IMR-90 (cell line): ENCODE measurements at regions not wholly inside any gene's neighbourhood (a gene's known extent, or its start where the extent isn't known, plus 50 kb on each side); places are given as distances from the start of the nearest gene placed in this dataset.

Experiments
- POLR2A ChIP-seq: IDR thresholded peaks from 2 replicates; pipeline ENCODE4 v1.6.1; 2012; ENCODE audit warnings: mild to moderate bottlenecking, low read depth, low read length
- TF ChIP-seq, protein P1 (sequence below): conservative IDR thresholded peaks from 2 replicates; pipeline ENCODE4 v1.5.1; 2012; ENCODE audit warnings: mild to moderate bottlenecking, low read depth, low read length, improper control_type of control experiment

DNA sequence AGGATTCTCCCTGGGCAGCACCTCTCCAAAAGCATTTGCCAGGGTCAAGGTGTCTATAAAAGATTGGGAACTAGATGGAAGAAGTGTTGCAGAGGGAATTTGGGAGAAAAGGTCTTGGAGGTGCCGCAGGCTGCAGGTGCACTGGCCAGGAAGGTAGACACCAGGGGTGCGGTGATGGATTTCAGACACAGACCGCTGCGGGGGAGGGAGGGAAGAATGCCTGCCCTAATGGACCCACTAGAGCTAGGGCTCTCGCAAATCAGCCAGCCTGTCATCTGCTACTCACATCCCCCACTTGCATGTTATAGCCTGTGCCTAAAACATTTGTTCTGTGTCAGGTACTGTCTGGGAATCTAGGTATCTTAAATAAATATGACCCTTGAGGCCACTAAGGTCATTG is 193.6 kb upstream of the SLC24A3 start:
- TF ChIP-seq, protein P1, sequence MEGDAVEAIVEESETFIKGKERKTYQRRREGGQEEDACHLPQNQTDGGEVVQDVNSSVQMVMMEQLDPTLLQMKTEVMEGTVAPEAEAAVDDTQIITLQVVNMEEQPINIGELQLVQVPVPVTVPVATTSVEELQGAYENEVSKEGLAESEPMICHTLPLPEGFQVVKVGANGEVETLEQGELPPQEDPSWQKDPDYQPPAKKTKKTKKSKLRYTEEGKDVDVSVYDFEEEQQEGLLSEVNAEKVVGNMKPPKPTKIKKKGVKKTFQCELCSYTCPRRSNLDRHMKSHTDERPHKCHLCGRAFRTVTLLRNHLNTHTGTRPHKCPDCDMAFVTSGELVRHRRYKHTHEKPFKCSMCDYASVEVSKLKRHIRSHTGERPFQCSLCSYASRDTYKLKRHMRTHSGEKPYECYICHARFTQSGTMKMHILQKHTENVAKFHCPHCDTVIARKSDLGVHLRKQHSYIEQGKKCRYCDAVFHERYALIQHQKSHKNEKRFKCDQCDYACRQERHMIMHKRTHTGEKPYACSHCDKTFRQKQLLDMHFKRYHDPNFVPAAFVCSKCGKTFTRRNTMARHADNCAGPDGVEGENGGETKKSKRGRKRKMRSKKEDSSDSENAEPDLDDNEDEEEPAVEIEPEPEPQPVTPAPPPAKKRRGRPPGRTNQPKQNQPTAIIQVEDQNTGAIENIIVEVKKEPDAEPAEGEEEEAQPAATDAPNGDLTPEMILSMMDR, result no peak
- no peak for TF ChIP-seq POLR2A
